ENCODE measurements at regions not wholly inside any gene's neighbourhood (a gene's known extent, or its start where the extent isn't known, plus 50 kb on each side); places are given as distances from the start of the nearest gene placed in this dataset.

GRCh38 chr12:12019881-12020280 lies 50.9 kb upstream of the BCL2L14 start:
- TF ChIP-seq TOX (CRISPR knock-in tag; IDR thresholded peaks at IDR 0.05; ENCODE audit: borderline replicate concordance) (no peak), ZC3H10 (CRISPR knock-in tag; IDR thresholded peaks at IDR 0.05) (no peak)

Data from SK-N-SH treated with all-trans-retinoic acid at 6 μM for 48 hours (cell line).